GM23248 (cell line): ENCODE measurements at regions not wholly inside any gene's neighbourhood (a gene's known extent, or its start where the extent isn't known, plus 50 kb on each side); places are given as distances from the start of the nearest gene placed in this dataset.

Source experiments
- DNase-seq: peaks from one replicate; pipeline ENCODE4 v3.0.0-alpha.2; 2015
- H2AFZ ChIP-seq: fragments of 200-600 bp; sonication (generic); 2 replicates; pipeline ENCODE4 v1.6.1; 2016; ENCODE audit warnings: antibody characterized with exemption
- H3F3A ChIP-seq: fragments of 200-600 bp; sonication (generic); 2 replicates; pipeline ENCODE4 v1.6.1; 2016; ENCODE audit warnings: mild to moderate bottlenecking, antibody characterized with exemption, mixed run types; ENCODE audit not compliant: insufficient read depth
- H3K27ac ChIP-seq: fragments of 200-600 bp; sonication (generic); 2 replicates; pipeline ENCODE4 v1.5.1; 2016; ENCODE audit warnings: mild to moderate bottlenecking
- H3K27me3 ChIP-seq: fragments of 200-600 bp; sonication (generic); replicated peaks from 2 replicates; pipeline ENCODE4 v1.6.1; 2016; ENCODE audit warnings: mild to moderate bottlenecking; ENCODE audit not compliant: insufficient read depth
- H3K36me3 ChIP-seq: fragments of 200-600 bp; sonication (generic); 2 replicates; pipeline ENCODE4 v1.6.1; 2016; ENCODE audit warnings: low read depth, mild to moderate bottlenecking
- H3K4me1 ChIP-seq: fragments of 200-600 bp; sonication (generic); 2 replicates; pipeline ENCODE4 v1.6.1; 2016; ENCODE audit warnings: mild to moderate bottlenecking; ENCODE audit not compliant: insufficient read depth
- H3K4me2 ChIP-seq: fragments of 200-600 bp; sonication (generic); one replicate; pipeline ENCODE4 v1.6.1; 2016; ENCODE audit warnings: mild to moderate bottlenecking; ENCODE audit not compliant: unreplicated experiment
- H3K4me3 ChIP-seq: fragments of 200-600 bp; sonication (generic); 2 replicates; pipeline ENCODE4 v1.5.1; 2016; ENCODE audit warnings: mild to moderate bottlenecking
- H3K79me2 ChIP-seq: fragments of 200-600 bp; sonication (generic); 2 replicates; pipeline ENCODE4 v1.6.1; 2016; ENCODE audit warnings: mild to moderate bottlenecking; ENCODE audit not compliant: insufficient read depth
- H3K9ac ChIP-seq: fragments of 200-600 bp; sonication (generic); 2 replicates; pipeline ENCODE4 v1.6.1; 2016; ENCODE audit warnings: mild to moderate bottlenecking
- H3K9me2 ChIP-seq: fragments of 200-600 bp; sonication (generic); 2 replicates; pipeline ENCODE4 v1.6.1; 2016; ENCODE audit warnings: mixed run types, mild to moderate bottlenecking, moderate library complexity; ENCODE audit not compliant: insufficient read depth
- H3K9me3 ChIP-seq: fragments of 200-600 bp; sonication (generic); one replicate; pipeline ENCODE4 v1.6.1; 2017; ENCODE audit warnings: low read depth
- H4K20me1 ChIP-seq: fragments of 200-600 bp; sonication (generic); 2 replicates; pipeline ENCODE4 v1.6.0; 2016; ENCODE audit not compliant: insufficient read depth
- EZH2 ChIP-seq: fragments of 200-600 bp; sonication (generic); IDR thresholded peaks from 2 replicates; pipeline ENCODE4 v1.6.1; 2018; ENCODE audit warnings: antibody characterized with exemption, mild to moderate bottlenecking; ENCODE audit not compliant: insufficient read depth, poor library complexity, severe bottlenecking
- EZH2phosphoT487 ChIP-seq: fragments of 200-600 bp; sonication (generic); IDR thresholded peaks from 2 replicates; pipeline ENCODE4 v1.6.1; 2018; ENCODE audit warnings: antibody characterized with exemption, moderate library complexity, mild to moderate bottlenecking, low read depth; ENCODE audit not compliant: insufficient read depth
- WGBS, 2 experiments: methylation state at CpG; one replicate each; pipeline ENCODE4 v1.1.6; 2015 to 2017; ENCODE audit warnings: low lambda C conversion rate in 2 of 2, low coverage in 1 of 2; ENCODE audit errors: missing lambda C conversion rate in 2 of 2; 5-methylcytosine and 5-hydroxymethylcytosine counted together
- in situ Hi-C: fragments of 300-500 bp; cut with MboI; formaldehyde crosslinking; loops from 2 replicates; pipeline ENCODE4 v1.15.0; 2020

DNA sequence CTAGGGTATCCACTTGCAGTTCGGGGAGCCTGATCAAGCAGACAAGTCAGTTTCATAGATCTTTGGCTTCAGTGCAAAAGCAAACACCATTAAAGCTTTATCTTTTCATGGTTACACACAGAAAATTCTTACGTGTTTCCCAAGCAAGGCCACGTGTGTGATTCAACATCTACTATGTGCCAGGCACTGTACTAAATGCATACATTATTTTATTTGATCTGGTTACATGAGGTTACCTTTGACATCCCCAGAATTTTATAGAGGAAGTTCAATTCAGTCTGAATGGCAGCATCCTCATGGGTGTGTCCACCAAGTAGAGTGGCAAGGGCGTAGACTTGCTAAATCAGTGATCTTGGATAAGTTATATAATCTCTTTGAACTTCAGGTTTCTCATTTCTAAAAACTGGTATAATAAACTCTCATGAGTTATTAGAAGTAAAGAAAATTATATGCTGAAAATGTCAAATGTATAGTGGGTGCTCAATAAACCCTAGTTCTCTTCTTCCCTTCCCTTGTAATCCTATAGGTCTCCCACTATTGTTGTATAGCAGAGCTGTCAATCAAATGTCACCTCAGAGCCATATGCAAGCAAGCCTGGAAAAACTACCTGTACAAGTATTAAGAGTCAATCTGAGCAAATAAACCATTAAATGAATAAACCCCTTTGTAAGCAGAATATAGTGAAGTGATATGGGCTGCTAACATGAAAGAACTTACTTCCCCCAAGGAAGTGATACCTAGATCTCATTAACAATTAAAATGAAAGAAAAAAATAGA, 50.3 kb upstream of the TMX1 start:
- TF ChIP-seq EZH2 (no peak), EZH2phosphoT487 (no peak)
- in situ Hi-C loops = no loop called here
- 0 out of 2 replicates have a peak, but pooled peaks cover 4% of the 10 kb centered on the region for H3K27me3 ChIP-seq
- WGBS, 2 experiments = 90% methylated on average over 4 of the region's 4 CpGs
- H3K9me3 ChIP-seq = no peaks in the 10 kb centered on the region
- H3F3A ChIP-seq = no peaks in the 10 kb centered on the region
- H3K4me3 ChIP-seq = no peak overlapping the region
- no peak overlapping the region for H2AFZ ChIP-seq
- no peak overlapping the region for H3K4me2 ChIP-seq
- no peaks in the 10 kb centered on the region for H3K79me2 ChIP-seq
- H3K9me2 ChIP-seq = no peaks in the 10 kb centered on the region
- no peak overlapping the region for H3K27ac ChIP-seq
- H3K4me1 ChIP-seq = peaks cover 7% of the 10 kb centered on the region
- H4K20me1 ChIP-seq = no peaks in the 10 kb centered on the region; the same call in 1 of the 2 replicates
- H3K9ac ChIP-seq = no peak overlapping the region
- no peaks in the 10 kb centered on the region for H3K36me3 ChIP-seq
- no peak for DNase-seq
